Trophoblast cell (in vitro differentiated cells and primary cell): ENCODE measurements at regions not wholly inside any gene's neighbourhood (a gene's known extent, or its start where the extent isn't known, plus 50 kb on each side); places are given as distances from the start of the nearest gene placed in this dataset.
A peak's percentile ranks its signal among the peaks of the same experiment; 100 is the strongest.

Experiments
- DNase-seq, 2 donors: peaks; one replicate each; pipeline ENCODE4 v3.0.0-alpha.2; 2016
- H2AFZ ChIP-seq: 2 replicates; pipeline ENCODE4 v1.6.1; 2013; ENCODE audit warnings: low read length, moderate library complexity, mild to moderate bottlenecking; ENCODE audit not compliant: insufficient read depth, poor library complexity
- H2AK5ac ChIP-seq: 2 replicates; pipeline ENCODE4 v1.6.1; 2013; ENCODE audit warnings: mild to moderate bottlenecking, low read length
- H2BK120ac ChIP-seq: 2 replicates; pipeline ENCODE4 v1.6.1; 2013; ENCODE audit warnings: low read length, mild to moderate bottlenecking, moderate library complexity; ENCODE audit not compliant: insufficient read depth, poor library complexity
- H2BK12ac ChIP-seq: 2 replicates; pipeline ENCODE4 v1.6.1; 2013; ENCODE audit warnings: mild to moderate bottlenecking, low read length, moderate library complexity
- H2BK5ac ChIP-seq: 2 replicates; pipeline ENCODE4 v1.6.1; 2013; ENCODE audit warnings: low read length, low read depth, moderate library complexity, mild to moderate bottlenecking; ENCODE audit not compliant: poor library complexity
- H3K14ac ChIP-seq: 2 replicates; pipeline ENCODE4 v1.6.1; 2013; ENCODE audit warnings: mild to moderate bottlenecking, low read length
- H3K18ac ChIP-seq: 2 replicates; pipeline ENCODE4 v1.6.1; 2013; ENCODE audit warnings: mild to moderate bottlenecking, low read length
- H3K23ac ChIP-seq: 2 replicates; pipeline ENCODE4 v1.6.1; 2013; ENCODE audit warnings: low read length
- H3K27ac ChIP-seq: 2 replicates; pipeline ENCODE4 v1.5.1; 2013; ENCODE audit warnings: low read depth, mild to moderate bottlenecking, inconsistent platforms, low read length, moderate library complexity
- H3K27me3 ChIP-seq: 2 replicates; pipeline ENCODE4 v1.6.1; 2013; ENCODE audit warnings: inconsistent platforms, mild to moderate bottlenecking, low read length, moderate library complexity; ENCODE audit not compliant: insufficient read depth
- H3K36me3 ChIP-seq, 2 experiments: 1 replicate in 1 of 2; 2 replicates in 1 of 2; pipeline ENCODE4 v1.6.1; 2013; ENCODE audit warnings: low read length in 2 of 2, mild to moderate bottlenecking in 2 of 2, moderate library complexity in 1 of 2; ENCODE audit not compliant: insufficient read depth in 2 of 2, control insufficient read depth in 1 of 2
- H3K4ac ChIP-seq: 2 replicates; pipeline ENCODE4 v1.6.1; 2013; ENCODE audit warnings: low read depth, mild to moderate bottlenecking, low read length, moderate library complexity
- H3K4me1 ChIP-seq, 2 experiments: 1 replicate in 1 of 2; 2 replicates in 1 of 2; pipeline ENCODE4 v1.6.1; 2013; ENCODE audit warnings: low read length in 2 of 2, mild to moderate bottlenecking in 2 of 2, moderate library complexity in 1 of 2; ENCODE audit not compliant: insufficient read depth in 2 of 2, control insufficient read depth in 1 of 2
- H3K4me2 ChIP-seq: 2 replicates; pipeline ENCODE4 v1.6.1; 2013; ENCODE audit warnings: inconsistent platforms, mild to moderate bottlenecking, low read length, moderate library complexity
- H3K4me3 ChIP-seq: 2 replicates; pipeline ENCODE4 v1.5.1; 2013; ENCODE audit warnings: mild to moderate bottlenecking, low read depth, low read length, inconsistent platforms
- H3K79me1 ChIP-seq: one replicate; pipeline ENCODE4 v1.6.1; 2013; ENCODE audit warnings: low read length
- H3K79me2 ChIP-seq: 2 replicates; pipeline ENCODE4 v1.6.1; 2013; ENCODE audit warnings: low read length, mild to moderate bottlenecking; ENCODE audit not compliant: control insufficient read depth, insufficient read depth, poor library complexity
- H3K9ac ChIP-seq: 2 replicates; pipeline ENCODE4 v1.6.1; 2013; ENCODE audit warnings: mild to moderate bottlenecking, low read length
- H3K9me3 ChIP-seq: 2 replicates; pipeline ENCODE4 v1.6.1; 2013; ENCODE audit warnings: low read depth, mild to moderate bottlenecking, control low read depth, inconsistent platforms, low read length; ENCODE audit not compliant: insufficient read depth
- H4K12ac ChIP-seq: 2 replicates; pipeline ENCODE4 v1.6.1; 2013; ENCODE audit warnings: low read depth, mild to moderate bottlenecking, low read length, moderate library complexity
- H4K8ac ChIP-seq: 2 replicates; pipeline ENCODE4 v1.6.1; 2013; ENCODE audit warnings: low read depth, mild to moderate bottlenecking, low read length, moderate library complexity
- H4K91ac ChIP-seq: one replicate; pipeline ENCODE4 v1.6.1; 2013; ENCODE audit warnings: low read depth, mild to moderate bottlenecking, low read length, moderate library complexity
- WGBS: extraction: QIAGEN DNeasy Blood & Tissue Kit; methylation state at CpG from one replicate; pipeline ENCODE4 v1.1.7; 2013; ENCODE audit warnings: missing lambda C conversion rate; ENCODE audit not compliant: insufficient read length, insufficient coverage; ENCODE audit errors: extremely low coverage; 5-methylcytosine and 5-hydroxymethylcytosine counted together

DNA sequence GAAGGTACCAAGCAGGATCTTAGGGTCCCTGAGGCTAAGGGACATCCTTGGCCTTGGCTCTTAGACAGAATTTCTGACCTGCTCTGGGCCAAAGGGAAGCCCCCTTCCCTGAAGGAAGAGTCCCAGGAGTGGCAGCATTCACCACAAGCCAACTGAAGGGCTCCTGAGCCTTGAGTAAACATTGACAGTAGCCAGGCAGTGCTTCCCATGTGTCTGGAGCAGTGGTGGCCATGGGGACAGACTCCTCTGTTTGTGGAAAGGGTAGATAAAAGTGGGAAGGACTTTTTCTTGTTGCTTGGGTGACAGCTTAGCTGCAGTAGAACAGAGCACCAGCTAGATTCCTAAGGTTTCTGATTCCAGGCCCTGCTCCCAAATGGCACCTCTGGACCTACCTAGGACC, 61.4 kb upstream of the VLDLR start:
- H3K23ac ChIP-seq: no peak overlapping the region
- peak overlapping the region; percentile 83 for H4K91ac ChIP-seq
- peak overlapping the region; percentile 58 for H2BK5ac ChIP-seq
- DNase-seq: no peak
- H3K4me3 ChIP-seq: no peak overlapping the region
- H3K4ac ChIP-seq: peak overlapping the region; percentile 35
- H3K4me1 ChIP-seq: peaks cover 16% of the 10 kb centered on the region in 2 experiments
- peak overlapping the region; percentile 4 for H2AFZ ChIP-seq
- H4K12ac ChIP-seq: no peak overlapping the region
- H3K79me2 ChIP-seq: no peaks in the 10 kb centered on the region
- no peak overlapping the region for H4K8ac ChIP-seq
- H3K14ac ChIP-seq: peak overlapping the region; percentile 72
- no peaks in the 10 kb centered on the region for H3K9me3 ChIP-seq
- H3K9ac ChIP-seq: no peak overlapping the region
- peak overlapping the region; percentile 44 for H3K18ac ChIP-seq
- peak overlapping the region; percentile 73 for H2BK12ac ChIP-seq
- H3K27me3 ChIP-seq: no peaks in the 10 kb centered on the region
- H3K36me3 ChIP-seq: no peaks in the 10 kb centered on the region
- H3K27ac ChIP-seq: peak overlapping the region; percentile 81
- peak overlapping the region; percentile 39 for H2AK5ac ChIP-seq
- H2BK120ac ChIP-seq: peak overlapping the region; percentile 77
- peaks cover 13% of the 10 kb centered on the region for H3K79me1 ChIP-seq
- no peak overlapping the region for H3K4me2 ChIP-seq

DNA sequence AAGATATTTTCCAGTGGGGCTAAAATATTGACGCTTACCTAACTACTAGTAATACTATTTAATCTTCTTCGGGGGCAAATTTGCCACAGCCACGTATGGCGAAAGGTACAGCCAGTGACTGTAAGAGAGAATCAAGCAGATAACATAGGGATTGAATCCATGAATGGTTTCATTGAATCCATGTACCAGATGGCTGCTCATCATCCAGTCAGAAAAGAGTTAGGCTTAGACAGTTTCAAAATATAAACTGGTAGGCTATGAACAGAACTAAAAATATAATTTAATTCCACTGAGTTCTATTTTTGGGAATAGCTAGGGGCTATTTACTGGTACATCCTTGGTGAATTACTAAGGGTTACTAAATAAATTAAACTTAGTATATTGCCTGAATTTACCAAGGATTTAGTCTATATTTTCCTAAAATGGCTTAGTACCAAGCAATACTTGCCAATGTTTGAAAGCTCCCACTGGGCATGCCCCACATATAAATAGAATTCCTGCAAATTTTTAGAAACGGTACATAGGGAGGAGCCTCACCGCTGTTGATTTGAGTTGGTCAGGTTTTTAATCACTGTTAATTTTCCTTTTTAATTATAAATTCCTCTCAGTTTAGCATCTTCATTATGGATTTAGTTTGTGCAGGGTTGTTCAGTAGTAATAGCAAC, 55.8 kb upstream of the VLDLR start:
- no peak overlapping the region for H3K4ac ChIP-seq
- no peaks in the 10 kb centered on the region for H3K9me3 ChIP-seq
- no peaks in the 10 kb centered on the region for H3K36me3 ChIP-seq
- H2BK12ac ChIP-seq: no peak overlapping the region
- H3K79me2 ChIP-seq: no peaks in the 10 kb centered on the region
- H2AK5ac ChIP-seq: no peak overlapping the region
- no CpG with 5 or more reads among the region's 6 CpGs for WGBS
- peaks cover 7 to 9% of the 10 kb centered on the region in 2 experiments for H3K4me1 ChIP-seq
- no peak for DNase-seq
- H3K18ac ChIP-seq: no peak overlapping the region
- H2AFZ ChIP-seq: no peak overlapping the region
- H3K4me3 ChIP-seq: no peak overlapping the region
- H3K79me1 ChIP-seq: no peaks in the 10 kb centered on the region
- no peaks in the 10 kb centered on the region for H3K27me3 ChIP-seq
- H4K8ac ChIP-seq: no peak overlapping the region
- no peak overlapping the region for H3K4me2 ChIP-seq
- H4K12ac ChIP-seq: no peak overlapping the region
- no peak overlapping the region for H3K14ac ChIP-seq
- H3K27ac ChIP-seq: no peak overlapping the region
- no peak overlapping the region for H2BK120ac ChIP-seq
- H4K91ac ChIP-seq: no peak overlapping the region
- no peak overlapping the region for H3K9ac ChIP-seq
- H3K23ac ChIP-seq: no peak overlapping the region
- H2BK5ac ChIP-seq: no peak overlapping the region

DNA sequence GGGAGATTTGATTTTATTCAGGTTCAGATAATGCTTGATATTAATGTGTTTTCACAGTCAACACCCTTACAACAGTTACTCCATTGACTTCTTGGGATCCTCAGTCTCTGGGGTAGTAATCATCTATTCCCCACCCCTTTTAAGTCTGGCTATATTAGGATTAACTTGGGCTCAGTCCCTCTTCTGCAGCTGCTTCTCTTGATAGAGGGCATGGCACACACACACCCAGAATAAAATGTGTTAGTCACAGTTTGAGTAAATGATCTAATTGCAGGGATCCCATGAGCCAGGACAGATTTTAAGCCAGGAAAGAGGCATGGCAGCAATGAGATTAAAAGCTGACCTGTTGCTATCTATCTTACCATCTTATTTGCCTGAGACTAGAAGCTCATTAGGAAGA, 53.7 kb upstream of the VLDLR start:
- Histone ChIP-seq H3K18ac (no peak overlapping the region), H3K14ac (no peak overlapping the region), H3K4me1 (peaks cover 7 to 11% of the 10 kb centered on the region in 2 experiments), H2AK5ac (no peak overlapping the region), H3K23ac (no peak overlapping the region), H2BK12ac (no peak overlapping the region), H3K4ac (no peak overlapping the region), H4K8ac (no peak overlapping the region), H2BK5ac (no peak overlapping the region), H3K27me3 (no peaks in the 10 kb centered on the region), H3K36me3 (no peaks in the 10 kb centered on the region), H3K9me3 (no peaks in the 10 kb centered on the region), H4K12ac (no peak overlapping the region), H4K91ac (no peak overlapping the region), H3K79me1 (peaks cover 2% of the 10 kb centered on the region), H2BK120ac (no peak overlapping the region), H3K4me2 (no peak overlapping the region), H3K79me2 (no peaks in the 10 kb centered on the region), H3K9ac (no peak overlapping the region), H2AFZ (no peak overlapping the region), H3K27ac (no peak overlapping the region), H3K4me3 (no peak overlapping the region)
- no peak for DNase-seq

- Histone ChIP-seq H3K4me1 (peaks cover 7 to 11% of the 10 kb centered on the region in 2 experiments), H3K4ac (no peak overlapping the region), H3K18ac (no peak overlapping the region), H2AFZ (no peak overlapping the region), H3K23ac (no peak overlapping the region), H4K91ac (no peak overlapping the region), H2BK12ac (no peak overlapping the region), H3K27me3 (no peaks in the 10 kb centered on the region), H3K79me1 (peaks cover 2% of the 10 kb centered on the region), H3K4me2 (peak overlapping the region; percentile 27), H3K79me2 (no peaks in the 10 kb centered on the region), H3K9ac (no peak overlapping the region), H2BK120ac (no peak overlapping the region), H3K36me3 (no peaks in the 10 kb centered on the region), H2AK5ac (no peak overlapping the region), H4K12ac (no peak overlapping the region), H3K4me3 (no peak overlapping the region), H3K14ac (no peak overlapping the region), H3K9me3 (no peaks in the 10 kb centered on the region), H4K8ac (no peak overlapping the region), H2BK5ac (no peak overlapping the region), H3K27ac (no peak overlapping the region)
- DNase-seq: peak; percentile 81 to 86
These were observed 52.9 kb upstream of the VLDLR start for GRCh38 chr9:2568689-2569088.
